HCT116 (cell line): ENCODE measurements at regions not wholly inside any gene's neighbourhood (a gene's known extent, or its start where the extent isn't known, plus 50 kb on each side); places are given as distances from the start of the nearest gene placed in this dataset.

Experiments
- ATAC-seq: fragments of 200-7000 bp; cut with Tn5 transposase; 2 replicates; pipeline ENCODE4 v1.9.1; 2020; ENCODE audit warnings: mild to moderate bottlenecking, moderate library complexity
- BruUV-seq: library from RNA; stranded (reverse); fragments of 400-500 nt; replicated peaks from 2 replicates; lab custom pipeline; 2021; lab: Mats Ljungman, UMichigan
- CTCF ChIA-PET: fragments of 300-600 bp; sonication (Branson Sonifier 250); formaldehyde crosslinking; loops from one replicate; lab custom pipeline; 2021; ENCODE audit warnings: antibody characterized with exemption; lab: Charles Lee
- POLR2A ChIA-PET: fragments of 300-600, 350-600 bp; sonication (Branson Sonifier 250); formaldehyde crosslinking; loops from one replicate; lab custom pipeline; 2021; ENCODE audit warnings: antibody characterized with exemption; lab: Charles Lee
- RAD21 ChIA-PET, 2 experiments: fragments of 300-600 bp; sonication (Branson Sonifier 250); formaldehyde crosslinking; loops; one replicate each; lab custom pipeline; 2023; ENCODE audit warnings: low total read pairs in 2 of 2; ENCODE audit not compliant: uncharacterized antibody in 2 of 2, unreplicated experiment in 2 of 2, low non-redundant PET in 1 of 2; lab: Charles Lee
- DNase-seq: peaks from one replicate; pipeline ENCODE4 v3.0.0-alpha.2; 2010; ENCODE audit warnings: low read depth, low spot score
- H2AFZ ChIP-seq: fragments of 200-600 bp; shearing (Covaris generic), sonication (generic); 2 replicates; pipeline ENCODE4 v1.6.1; 2017; ENCODE audit warnings: low read depth, mixed run types, mixed read lengths, antibody characterized with exemption, low read length; ENCODE audit not compliant: poor library complexity, severe bottlenecking
- H3K27ac ChIP-seq: 2 replicates; pipeline ENCODE4 v1.5.1; 2012; ENCODE audit warnings: low read depth, low read length
- H3K27me3 ChIP-seq: fragments of 200-600 bp; sonication (generic); 2 replicates; pipeline ENCODE4 v1.6.1; 2016; ENCODE audit warnings: mixed run types, low read length, mixed read lengths; ENCODE audit not compliant: insufficient read depth
- H3K36me3 ChIP-seq, 2 experiments: fragments of 200-500 bp in 1 of 2; fragments of 200-600 bp in 1 of 2; sonication (Bioruptor generic) in 1 of 2; sonication (generic) in 1 of 2; 2 replicates each; pipeline versions ENCODE4 v1.5.1 to v1.6.1; 2014 to 2016; ENCODE audit warnings: low read length in 2 of 2, inconsistent platforms in 1 of 2, mixed read lengths in 1 of 2, mixed run types in 1 of 2; ENCODE audit not compliant: insufficient read depth in 2 of 2, control insufficient read depth in 1 of 2
- H3K4me1 ChIP-seq, 2 experiments: fragments of 200-600 bp in 1 of 2; sonication (generic) in 1 of 2; 2 replicates each; pipeline versions ENCODE4 v1.5.1 to v1.6.1; 2012 to 2017; ENCODE audit warnings: low read length in 2 of 2, inconsistent platforms in 1 of 2, mild to moderate bottlenecking in 1 of 2, mixed read lengths in 1 of 2, mixed run types in 1 of 2, moderate library complexity in 1 of 2; ENCODE audit not compliant: insufficient read depth in 2 of 2, control insufficient read depth in 1 of 2
- H3K4me2 ChIP-seq: fragments of 200-600 bp; sonication (generic); 2 replicates; pipeline ENCODE4 v1.6.1; 2017; ENCODE audit warnings: mixed run types, low read length, mixed read lengths
- H3K4me3 ChIP-seq, 2 experiments: fragments of 200-600 bp in 1 of 2; sonication (generic) in 1 of 2; replicated peaks in 1 of 2; 2 replicates each; pipeline ENCODE4 v1.5.1; 2011 to 2016; ENCODE audit warnings: low read length in 2 of 2, control low read depth in 1 of 2, low read depth in 1 of 2, mild to moderate bottlenecking in 1 of 2, mixed read lengths in 1 of 2, mixed run types in 1 of 2
- H3K79me2 ChIP-seq: fragments of 200-600 bp; sonication (generic); 2 replicates; pipeline ENCODE4 v1.6.1; 2017; ENCODE audit warnings: mild to moderate bottlenecking, mixed run types, low read length, moderate library complexity, mixed read lengths; ENCODE audit not compliant: insufficient read depth
- H3K9ac ChIP-seq: fragments of 200-600 bp; sonication (generic); 2 replicates; pipeline ENCODE4 v1.6.1; 2016; ENCODE audit warnings: low read length, mixed read lengths
- H3K9me2 ChIP-seq: fragments of 200-600 bp; sonication (generic), shearing (Covaris generic); 2 replicates; pipeline ENCODE4 v1.6.1; 2017; ENCODE audit warnings: mixed run types, mild to moderate bottlenecking, moderate library complexity; ENCODE audit not compliant: insufficient read depth
- H3K9me3 ChIP-seq, 2 experiments: fragments of 200-500 bp in 1 of 2; fragments of 200-600 bp in 1 of 2; sonication (Bioruptor generic) in 1 of 2; sonication (generic) in 1 of 2; 2 replicates each; pipeline ENCODE4 v1.6.1; 2014 to 2017; ENCODE audit warnings: low read length in 2 of 2, mixed read lengths in 2 of 2, inconsistent platforms in 1 of 2, low read depth in 1 of 2, mild to moderate bottlenecking in 1 of 2, mixed run types in 1 of 2, moderate library complexity in 1 of 2; ENCODE audit not compliant: control insufficient read depth in 1 of 2, insufficient read depth in 1 of 2
- H4K20me1 ChIP-seq: fragments of 200-600 bp; sonication (generic), shearing (Covaris generic); 2 replicates; pipeline ENCODE4 v1.6.1; 2017; ENCODE audit warnings: mixed run types, mild to moderate bottlenecking, moderate library complexity; ENCODE audit not compliant: insufficient read depth
- CBX3 ChIP-seq: IDR thresholded peaks from 2 replicates; pipeline ENCODE4 v1.6.1; 2012; ENCODE audit warnings: low read depth
- EZH2phosphoT487 ChIP-seq: fragments of 200-600 bp; IDR thresholded peaks from 2 replicates; pipeline ENCODE4 v1.6.1; 2018; ENCODE audit warnings: antibody characterized with exemption, borderline replicate concordance
- JUND ChIP-seq: IDR thresholded peaks from 2 replicates; pipeline ENCODE4 v1.6.1; 2012
- POLR2A ChIP-seq: IDR thresholded peaks from 2 replicates; pipeline ENCODE4 v1.7.0; 2011; ENCODE audit warnings: borderline replicate concordance; ENCODE audit not compliant: insufficient read depth, insufficient read length; ENCODE audit errors: extremely low read depth
- ZNF274 ChIP-seq: fragments of 200-500 bp; sonication (Bioruptor generic); IDR thresholded peaks from 2 replicates; pipeline ENCODE4 v1.6.1; 2014; ENCODE audit warnings: mild to moderate bottlenecking, low read depth, low read length, inconsistent platforms
- intact Hi-C: fragments of 100-400 bp; cut with micrococcal nuclease; formaldehyde crosslinking; loops from 2 replicates; pipeline ENCODE4 v1.10.0; 2022
- TF ChIP-seq, protein P1 (sequence below), 3 experiments: fragments of 200-600 bp in 1 of 3; sonication (generic) in 1 of 3; IDR thresholded peaks in 2 of 3; conservative IDR thresholded peaks in 1 of 3; 2 replicates each; pipeline ENCODE4 v1.5.1; 2012 to 2017; ENCODE audit warnings: low read depth in 2 of 3, low read length in 2 of 3, antibody characterized with exemption in 1 of 3, borderline replicate concordance in 1 of 3, control low read depth in 1 of 3, mild to moderate bottlenecking in 1 of 3, mixed read lengths in 1 of 3, mixed run types in 1 of 3, moderate library complexity in 1 of 3; ENCODE audit not compliant: insufficient read depth in 1 of 3
- TF ChIP-seq, protein P2 (sequence below): IDR thresholded peaks from 2 replicates; pipeline ENCODE4 v1.6.1; 2011; ENCODE audit warnings: mild to moderate bottlenecking, low read length, moderate library complexity; ENCODE audit not compliant: insufficient replicate concordance; ENCODE audit errors: extremely low read depth
- TF ChIP-seq, protein P3 (sequence below): IDR thresholded peaks from 2 replicates; pipeline ENCODE4 v1.6.1; 2012

DNA sequence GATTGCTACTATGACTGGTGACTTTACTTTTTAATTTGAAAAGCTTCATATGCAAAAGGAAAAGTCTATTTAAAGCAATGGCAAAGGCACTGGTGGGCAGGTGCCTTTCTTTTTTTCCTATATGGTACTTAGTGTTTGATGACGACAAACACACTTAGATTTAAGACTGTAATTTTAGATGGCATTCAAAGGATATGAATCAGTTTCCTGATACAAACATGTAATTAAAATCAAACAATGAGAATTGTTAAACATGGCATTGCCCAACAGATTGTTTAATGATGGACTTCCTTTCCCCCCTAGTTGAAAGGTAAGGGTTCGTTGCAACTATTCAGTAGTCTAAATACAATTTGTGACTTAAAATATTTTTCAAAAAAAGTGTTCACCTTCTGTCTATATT, 106.5 kb upstream of the SEMA3C start (continued):
- TF ChIP-seq JUND (no peak), EZH2phosphoT487 (no peak)
- TF ChIP-seq, protein P1, sequence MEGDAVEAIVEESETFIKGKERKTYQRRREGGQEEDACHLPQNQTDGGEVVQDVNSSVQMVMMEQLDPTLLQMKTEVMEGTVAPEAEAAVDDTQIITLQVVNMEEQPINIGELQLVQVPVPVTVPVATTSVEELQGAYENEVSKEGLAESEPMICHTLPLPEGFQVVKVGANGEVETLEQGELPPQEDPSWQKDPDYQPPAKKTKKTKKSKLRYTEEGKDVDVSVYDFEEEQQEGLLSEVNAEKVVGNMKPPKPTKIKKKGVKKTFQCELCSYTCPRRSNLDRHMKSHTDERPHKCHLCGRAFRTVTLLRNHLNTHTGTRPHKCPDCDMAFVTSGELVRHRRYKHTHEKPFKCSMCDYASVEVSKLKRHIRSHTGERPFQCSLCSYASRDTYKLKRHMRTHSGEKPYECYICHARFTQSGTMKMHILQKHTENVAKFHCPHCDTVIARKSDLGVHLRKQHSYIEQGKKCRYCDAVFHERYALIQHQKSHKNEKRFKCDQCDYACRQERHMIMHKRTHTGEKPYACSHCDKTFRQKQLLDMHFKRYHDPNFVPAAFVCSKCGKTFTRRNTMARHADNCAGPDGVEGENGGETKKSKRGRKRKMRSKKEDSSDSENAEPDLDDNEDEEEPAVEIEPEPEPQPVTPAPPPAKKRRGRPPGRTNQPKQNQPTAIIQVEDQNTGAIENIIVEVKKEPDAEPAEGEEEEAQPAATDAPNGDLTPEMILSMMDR (IDR thresholded peaks at IDR 0.05 in 2 of 3, conservative IDR thresholded peaks at IDR 0.05 in 1 of 3; ENCODE audit: borderline replicate concordance in 1 of 3, insufficient read depth in 1 of 3, low read depth in 2 of 3, low read length in 2 of 3), result no peak

DNA sequence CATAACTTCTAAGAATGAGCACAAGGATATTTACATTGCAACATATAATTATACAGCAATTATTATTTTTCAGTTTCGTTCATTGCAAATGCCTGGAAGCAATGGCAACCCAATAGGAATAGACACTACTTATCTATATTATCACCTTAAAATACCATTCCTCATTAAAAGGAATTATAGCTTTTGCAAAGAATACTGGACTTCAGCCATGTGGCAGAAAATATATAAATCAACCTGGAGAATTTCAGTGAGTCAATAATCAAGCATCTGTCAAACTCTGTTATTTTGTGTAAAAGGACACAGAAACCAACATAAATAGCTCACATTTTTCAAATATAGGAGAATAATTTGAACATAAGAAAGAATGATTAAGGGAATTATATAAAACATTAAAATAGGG, 96.1 kb upstream of the SEMA3C start:
- POLR2A ChIA-PET, result no interaction called here
- no peaks in the 10 kb centered on the region for H3K79me2 ChIP-seq
- H3K9me3 ChIP-seq, result no peaks in the 10 kb centered on the region
- peaks cover 11 to 12% of the 10 kb centered on the region in 2 experiments; a peak in 3 of 4 replicates for H3K4me1 ChIP-seq
- no peak overlapping the region for H3K9ac ChIP-seq
- RAD21 ChIA-PET, result no interaction called here
- no peak for ATAC-seq
- H3K27ac ChIP-seq, result no peak overlapping the region
- no peaks in the 10 kb centered on the region for H3K36me3 ChIP-seq
- DNase-seq, result no peak
- no peak overlapping the region for H3K4me2 ChIP-seq
- no peaks in the 10 kb centered on the region for H3K27me3 ChIP-seq
- intact Hi-C loops, result no loop called here
- peak overlapping the region; percentile 2 for H2AFZ ChIP-seq
- no peaks in the 10 kb centered on the region for H4K20me1 ChIP-seq
- TF ChIP-seq, protein P2, sequence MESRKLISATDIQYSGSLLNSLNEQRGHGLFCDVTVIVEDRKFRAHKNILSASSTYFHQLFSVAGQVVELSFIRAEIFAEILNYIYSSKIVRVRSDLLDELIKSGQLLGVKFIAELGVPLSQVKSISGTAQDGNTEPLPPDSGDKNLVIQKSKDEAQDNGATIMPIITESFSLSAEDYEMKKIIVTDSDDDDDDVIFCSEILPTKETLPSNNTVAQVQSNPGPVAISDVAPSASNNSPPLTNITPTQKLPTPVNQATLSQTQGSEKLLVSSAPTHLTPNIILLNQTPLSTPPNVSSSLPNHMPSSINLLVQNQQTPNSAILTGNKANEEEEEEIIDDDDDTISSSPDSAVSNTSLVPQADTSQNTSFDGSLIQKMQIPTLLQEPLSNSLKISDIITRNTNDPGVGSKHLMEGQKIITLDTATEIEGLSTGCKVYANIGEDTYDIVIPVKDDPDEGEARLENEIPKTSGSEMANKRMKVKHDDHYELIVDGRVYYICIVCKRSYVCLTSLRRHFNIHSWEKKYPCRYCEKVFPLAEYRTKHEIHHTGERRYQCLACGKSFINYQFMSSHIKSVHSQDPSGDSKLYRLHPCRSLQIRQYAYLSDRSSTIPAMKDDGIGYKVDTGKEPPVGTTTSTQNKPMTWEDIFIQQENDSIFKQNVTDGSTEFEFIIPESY, result no peak
- TF ChIP-seq JUND, result no peak
- TF ChIP-seq ZNF274, result no peak
- no peak for TF ChIP-seq CBX3
- TF ChIP-seq, protein P3, sequence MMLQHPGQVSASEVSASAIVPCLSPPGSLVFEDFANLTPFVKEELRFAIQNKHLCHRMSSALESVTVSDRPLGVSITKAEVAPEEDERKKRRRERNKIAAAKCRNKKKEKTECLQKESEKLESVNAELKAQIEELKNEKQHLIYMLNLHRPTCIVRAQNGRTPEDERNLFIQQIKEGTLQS, result no peak
- TF ChIP-seq POLR2A, result no peak
- H3K9me2 ChIP-seq, result no peaks in the 10 kb centered on the region
- H3K4me3 ChIP-seq, result no peak overlapping the region
- CTCF ChIA-PET, result no interaction called here
- no TSS peak for BruUV-seq
